ENCODE measurements at regions not wholly inside any gene's neighbourhood (a gene's known extent, or its start where the extent isn't known, plus 50 kb on each side); places are given as distances from the start of the nearest gene placed in this dataset.
"Not testable (repeated sequence)": the region's sequence is repeated elsewhere in the genome, so short reads cannot be mapped to it uniquely, and the experiment has no call there.

- Histone ChIP-seq H3K27ac (no peak overlapping the region), H3K9me3 (no peaks in the 10 kb centered on the region), H3K4me3 (no peak overlapping the region), H3K36me3 (no peaks in the 10 kb centered on the region), H3K27me3 (no peaks in the 10 kb centered on the region), H3K4me1 (no peaks in the 10 kb centered on the region)
- DNase-seq (ENCODE audit: low spot score in 2 of 2) = no peak
- TF ChIP-seq EP300 (IDR thresholded peaks at IDR 0.05) = no peak
- TF ChIP-seq CTCF (IDR thresholded peaks at IDR 0.05) = no peak
- TF ChIP-seq POLR2AphosphoS5 (IDR thresholded peaks at IDR 0.05) = no peak
- TF ChIP-seq POLR2A (IDR thresholded peaks at IDR 0.05) = no peak
- 71% methylated on average over 5 of the region's 6 CpGs for whole genome bisulfite sequencing
Observed at GRCh38 chr1:157380523-157380922, 171.8 kb downstream of the FCRL5 start.

- H3K27me3 ChIP-seq; DNase-seq (ENCODE audit: low spot score in 2 of 2); H3K27ac ChIP-seq; H3K4me3 ChIP-seq; H3K36me3 ChIP-seq; H3K4me1 ChIP-seq; H3K9me3 ChIP-seq: not testable (repeated sequence)
- 26% methylated on average over 8 of the region's 8 CpGs for WGBS
- peak in 1 of 2 donors; percentile 37 for TF ChIP-seq CTCF (IDR thresholded peaks at IDR 0.05)
Observed at GRCh38 chr1:157377280-157377713, 175.0 kb downstream of the FCRL5 start.

- Histone ChIP-seq H3K4me1 (no peaks in the 10 kb centered on the region), H3K4me3 (no peak overlapping the region), H3K9me3 (no peaks in the 10 kb centered on the region), H3K27me3 (peaks cover 3% of the 10 kb centered on the region), H3K27ac (no peak overlapping the region), H3K36me3 (no peaks in the 10 kb centered on the region)
- WGBS = 83% methylated on average over 2 of the region's 2 CpGs
- TF ChIP-seq EP300 (IDR thresholded peaks at IDR 0.05) (no peak), CTCF (IDR thresholded peaks at IDR 0.05) (no peak), POLR2AphosphoS5 (IDR thresholded peaks at IDR 0.05) (no peak), POLR2A (IDR thresholded peaks at IDR 0.05) (no peak)
- no peak for DNase-seq (ENCODE audit: low spot score in 2 of 2)
Observed at GRCh38 chr1:157376681-157377080, 175.6 kb downstream of the FCRL5 start.

- H3K4me1 ChIP-seq; DNase-seq (ENCODE audit: low spot score in 2 of 2); H3K4me3 ChIP-seq; H3K36me3 ChIP-seq; H3K27me3 ChIP-seq; H3K27ac ChIP-seq; H3K9me3 ChIP-seq: not testable (repeated sequence)
- 68% methylated on average over 2 of the region's 2 CpGs for WGBS
Observed at GRCh38 chr1:157372311-157372710, 180.0 kb downstream of the FCRL5 start.

GRCh38 chr1:157371826-157372225 lies 180.5 kb downstream of the FCRL5 start:
- no peak for DNase-seq (ENCODE audit: low spot score in 2 of 2)
- WGBS = 92% methylated on average over 3 of the region's 3 CpGs
- TF ChIP-seq EP300 (IDR thresholded peaks at IDR 0.05) (no peak), POLR2A (IDR thresholded peaks at IDR 0.05) (no peak), CTCF (IDR thresholded peaks at IDR 0.05) (no peak), POLR2AphosphoS5 (IDR thresholded peaks at IDR 0.05) (no peak)

GRCh38 chr1:157371221-157371620 lies 181.1 kb downstream of the FCRL5 start:
- Histone ChIP-seq H3K36me3 (no peaks in the 10 kb centered on the region), H3K4me1 (no peaks in the 10 kb centered on the region), H3K27ac (no peak overlapping the region), H3K4me3 (no peak overlapping the region), H3K27me3 (peaks cover 3% of the 10 kb centered on the region), H3K9me3 (no peaks in the 10 kb centered on the region)
- no peak for DNase-seq (ENCODE audit: low spot score in 2 of 2)
- no peak for TF ChIP-seq EP300 (IDR thresholded peaks at IDR 0.05)
- no peak for TF ChIP-seq CTCF (IDR thresholded peaks at IDR 0.05)
- TF ChIP-seq POLR2A (IDR thresholded peaks at IDR 0.05) = no peak
- no peak for TF ChIP-seq POLR2AphosphoS5 (IDR thresholded peaks at IDR 0.05)

More at GRCh38 chr1:157371826-157372225, 180.5 kb downstream of the FCRL5 start:
- H3K4me3 ChIP-seq = no peak overlapping the region
- H3K27ac ChIP-seq = no peak overlapping the region
- no peaks in the 10 kb centered on the region for H3K9me3 ChIP-seq
- H3K36me3 ChIP-seq = no peaks in the 10 kb centered on the region
- H3K27me3 ChIP-seq = peaks cover 3% of the 10 kb centered on the region
- no peaks in the 10 kb centered on the region for H3K4me1 ChIP-seq
